ENCODE measurements at regions not wholly inside any gene's neighbourhood (a gene's known extent, or its start where the extent isn't known, plus 50 kb on each side); places are given as distances from the start of the nearest gene placed in this dataset.

- no peaks in the 10 kb centered on the region for H3K9me3 ChIP-seq (ENCODE audit: low read length)
- ChIA-PET CTCF (no interaction called here), POLR2A (no interaction called here)
- DNase-seq = no peak
- H3K27ac ChIP-seq (ENCODE audit: low read depth, low read length) = no peak overlapping the region
- H3K36me3 ChIP-seq (ENCODE audit: insufficient read depth, low read length) = no peaks in the 10 kb centered on the region
- Mint-ChIP-seq H3K36me3 (no peaks in the 10 kb centered on the region), H3K4me3 (no peak overlapping the region), H3K27me3 (peaks cover 4 to 13% of the 10 kb centered on the region in 2 donors), H3K9me3 (no peaks in the 10 kb centered on the region), H3K4me1 (no peaks in the 10 kb centered on the region), H3K27ac (no peak overlapping the region)
- peaks cover 3% of the 10 kb centered on the region for H3K27me3 ChIP-seq (ENCODE audit: insufficient read depth, low read length, poor library complexity, severe bottlenecking)
- H3K4me3 ChIP-seq (ENCODE audit: low read length) = no peak overlapping the region
- H3K4me1 ChIP-seq (ENCODE audit: insufficient read depth, low read length) = no peaks in the 10 kb centered on the region
Measured at GRCh38 chr16:55408661-55409060, 70.3 kb upstream of the MMP2 start.

GRCh38 chr16:55411231-55411630 lies 67.8 kb upstream of the MMP2 start:
- Histone ChIP-seq H3K4me3 (ENCODE audit: low read length) (no peak overlapping the region), H3K27me3 (ENCODE audit: insufficient read depth, low read length, poor library complexity, severe bottlenecking) (peaks cover 3% of the 10 kb centered on the region), H3K27ac (ENCODE audit: low read depth, low read length) (no peak overlapping the region), H3K4me1 (ENCODE audit: insufficient read depth, low read length) (no peaks in the 10 kb centered on the region), H3K36me3 (ENCODE audit: insufficient read depth, low read length) (no peaks in the 10 kb centered on the region), H3K9me3 (ENCODE audit: low read length) (no peaks in the 10 kb centered on the region)
- CTCF ChIA-PET = no interaction called here
- Mint-ChIP-seq H3K36me3 (no peaks in the 10 kb centered on the region), H3K9me3 (peaks cover 0 to 3% (median 0%) of the 10 kb centered on the region in 5 donors), H3K27me3 (peaks cover 5 to 26% of the 10 kb centered on the region in 2 donors), H3K4me1 (no peaks in the 10 kb centered on the region), H3K4me3 (no peak overlapping the region), H3K27ac (no peak overlapping the region)
- DNase-seq = no peak
- POLR2A ChIA-PET = no interaction called here

GRCh38 chr16:55418586-55418985 lies 60.4 kb upstream of the MMP2 start:
- peaks cover 0 to 3% (median 0%) of the 10 kb centered on the region in 5 donors for H3K9me3 Mint-ChIP-seq
- H3K27me3 ChIP-seq (ENCODE audit: insufficient read depth, low read length, poor library complexity, severe bottlenecking) = no peaks in the 10 kb centered on the region
- H3K4me1 ChIP-seq (ENCODE audit: insufficient read depth, low read length) = no peaks in the 10 kb centered on the region
- peaks cover 11 to 57% of the 10 kb centered on the region in 2 donors for H3K27me3 Mint-ChIP-seq
- H3K36me3 ChIP-seq (ENCODE audit: insufficient read depth, low read length) = no peaks in the 10 kb centered on the region
- H3K27ac ChIP-seq (ENCODE audit: low read depth, low read length) = no peak overlapping the region
- DNase-seq = no peak
- H3K36me3 Mint-ChIP-seq = no peaks in the 10 kb centered on the region
- POLR2A ChIA-PET = no interaction called here
- no peaks in the 10 kb centered on the region for H3K9me3 ChIP-seq (ENCODE audit: low read length)
- CTCF ChIA-PET = no interaction called here
- H3K4me3 Mint-ChIP-seq = no peak overlapping the region
- peaks cover 0 to 4% (median 4%) of the 10 kb centered on the region in 3 donors for H3K4me1 Mint-ChIP-seq
- H3K27ac Mint-ChIP-seq = no peak overlapping the region
- no peak overlapping the region for H3K4me3 ChIP-seq (ENCODE audit: low read length)

GRCh38 chr16:55421226-55421625 lies 57.8 kb upstream of the MMP2 start:
- Mint-ChIP-seq H3K9me3 (no peaks in the 10 kb centered on the region), H3K4me3 (no peak overlapping the region), H3K36me3 (no peaks in the 10 kb centered on the region), H3K27ac (no peak overlapping the region), H3K27me3 (peaks cover 12 to 51% of the 10 kb centered on the region in 2 donors), H3K4me1 (peaks cover 0 to 4% (median 4%) of the 10 kb centered on the region in 3 donors)
- Histone ChIP-seq H3K4me1 (ENCODE audit: insufficient read depth, low read length) (no peaks in the 10 kb centered on the region), H3K36me3 (ENCODE audit: insufficient read depth, low read length) (no peaks in the 10 kb centered on the region), H3K9me3 (ENCODE audit: low read length) (no peaks in the 10 kb centered on the region), H3K4me3 (ENCODE audit: low read length) (no peak overlapping the region), H3K27me3 (ENCODE audit: insufficient read depth, low read length, poor library complexity, severe bottlenecking) (no peaks in the 10 kb centered on the region), H3K27ac (ENCODE audit: low read depth, low read length) (no peak overlapping the region)
- DNase-seq = no peak
- ChIA-PET CTCF (no interaction called here), POLR2A (no interaction called here)

GRCh38 chr16:55426865-55427484 lies 52.0 kb upstream of the MMP2 start:
- Mint-ChIP-seq H3K27me3 (peaks cover 4 to 13% of the 10 kb centered on the region in 2 donors), H3K4me3 (no peak overlapping the region), H3K27ac (no peak overlapping the region), H3K4me1 (no peaks in the 10 kb centered on the region), H3K36me3 (no peaks in the 10 kb centered on the region), H3K9me3 (peaks cover 0 to 2% (median 0%) of the 10 kb centered on the region in 5 donors)
- Histone ChIP-seq H3K4me3 (ENCODE audit: low read length) (no peak overlapping the region), H3K27ac (ENCODE audit: low read depth, low read length) (no peak overlapping the region), H3K4me1 (ENCODE audit: insufficient read depth, low read length) (no peaks in the 10 kb centered on the region), H3K36me3 (ENCODE audit: insufficient read depth, low read length) (no peaks in the 10 kb centered on the region), H3K27me3 (ENCODE audit: insufficient read depth, low read length, poor library complexity, severe bottlenecking) (no peaks in the 10 kb centered on the region), H3K9me3 (ENCODE audit: low read length) (no peaks in the 10 kb centered on the region)
- no peak for DNase-seq
- ChIA-PET POLR2A (no interaction called here), CTCF (no interaction called here)
